ENCODE measurements at regions not wholly inside any gene's neighbourhood (a gene's known extent, or its start where the extent isn't known, plus 50 kb on each side); places are given as distances from the start of the nearest gene placed in this dataset.

- DNase-seq (ENCODE audit: low read depth) = no peak
These were observed 54.6 kb downstream of the ZFP36L2 start for GRCh38 chr2:43171789-43172188.

GRCh38 chr2:43170405-43171105, 55.9 kb downstream of the ZFP36L2 start:
- DNase-seq (ENCODE audit: low read depth) = no peak

- DNase-seq (ENCODE audit: low read depth) = no peak
These were observed 56.4 kb downstream of the ZFP36L2 start for GRCh38 chr2:43169987-43170386.

- no peak for DNase-seq (ENCODE audit: low read depth)
These were observed 57.1 kb downstream of the ZFP36L2 start for GRCh38 chr2:43169099-43169945.

- DNase-seq (ENCODE audit: low read depth) = no peak
These were observed 58.4 kb downstream of the ZFP36L2 start for GRCh38 chr2:43168016-43168369.

- no peak for DNase-seq (ENCODE audit: low read depth)
These were observed 60.9 kb downstream of the ZFP36L2 start for GRCh38 chr2:43165378-43166069.

- DNase-seq (ENCODE audit: low read depth) = no peak
These were observed 61.7 kb downstream of the ZFP36L2 start for GRCh38 chr2:43164686-43165085.

- no peak for DNase-seq (ENCODE audit: low read depth)
These were observed 62.7 kb downstream of the ZFP36L2 start for GRCh38 chr2:43163584-43164270.

GRCh38 chr2:43162511-43162776, 64.0 kb downstream of the ZFP36L2 start:
- DNase-seq (ENCODE audit: low read depth) = no peak

GRCh38 chr2:43161650-43162510, 64.5 kb downstream of the ZFP36L2 start:
- DNase-seq (ENCODE audit: low read depth) = no peak

GRCh38 chr2:43160778-43161177, 65.6 kb downstream of the ZFP36L2 start:
- no peak for DNase-seq (ENCODE audit: low read depth)

GRCh38 chr2:43159797-43160196, 66.6 kb downstream of the ZFP36L2 start:
- no peak for DNase-seq (ENCODE audit: low read depth)

- DNase-seq (ENCODE audit: low read depth) = no peak
These were observed 68.0 kb downstream of the ZFP36L2 start for GRCh38 chr2:43158259-43158880.

- no peak for DNase-seq (ENCODE audit: low read depth)
These were observed 68.7 kb downstream of the ZFP36L2 start for GRCh38 chr2:43157506-43158246.

GRCh38 chr2:43155851-43156411, 70.5 kb downstream of the ZFP36L2 start:
- DNase-seq (ENCODE audit: low read depth) = no peak

GRCh38 chr2:43154685-43155084, 71.7 kb downstream of the ZFP36L2 start:
- DNase-seq (ENCODE audit: low read depth) = no peak

GRCh38 chr2:43152741-43153647, 73.4 kb downstream of the ZFP36L2 start:
- DNase-seq (ENCODE audit: low read depth) = no peak

GRCh38 chr2:43152186-43152585, 74.2 kb downstream of the ZFP36L2 start:
- no peak for DNase-seq (ENCODE audit: low read depth)

GRCh38 chr2:43149482-43150107, 76.8 kb downstream of the ZFP36L2 start:
- no peak for DNase-seq (ENCODE audit: low read depth)
